ENCODE measurements at regions not wholly inside any gene's neighbourhood (a gene's known extent, or its start where the extent isn't known, plus 50 kb on each side); places are given as distances from the start of the nearest gene placed in this dataset.

- TF ChIP-seq BHLHE40 (IDR thresholded peaks at IDR 0.05; ENCODE audit: low read depth, low read length) (no peak), POLR2A (IDR thresholded peaks at IDR 0.05; ENCODE audit: low read depth, low read length) (no peak), CTCF (conservative IDR thresholded peaks at IDR 0.05; ENCODE audit: low read depth, low read length) (no peak), SMC3 (IDR thresholded peaks at IDR 0.05; ENCODE audit: low read depth, low read length) (no peak), CEBPB (IDR thresholded peaks at IDR 0.05; ENCODE audit: low read depth, low read length) (no peak), RFX5 (IDR thresholded peaks at IDR 0.05; ENCODE audit: low read depth, low read length) (no peak), RAD21 (IDR thresholded peaks at IDR 0.05; ENCODE audit: low read length) (no peak), CHD1 (IDR thresholded peaks at IDR 0.05; ENCODE audit: low read depth, low read length) (no peak), ELK1 (IDR thresholded peaks at IDR 0.05; ENCODE audit: borderline replicate concordance, low read depth, low read length) (no peak), USF2 (IDR thresholded peaks at IDR 0.05; ENCODE audit: low read depth, low read length) (no peak), MAFK (IDR thresholded peaks at IDR 0.05; ENCODE audit: low read depth, low read length) (no peak), RCOR1 (IDR thresholded peaks at IDR 0.05; ENCODE audit: insufficient replicate concordance, low read length) (no peak), MXI1 (IDR thresholded peaks at IDR 0.05; ENCODE audit: borderline replicate concordance, low read depth, low read length) (no peak), NFE2L2 (IDR thresholded peaks at IDR 0.05; ENCODE audit: low read depth, low read length) (no peak)
Observed at GRCh38 chr19:32233885-32234284, 111.5 kb upstream of the ZNF507 start.

Measured in IMR-90 (cell line).